Brain microvascular endothelial cell (primary cell): ENCODE measurements at regions not wholly inside any gene's neighbourhood (a gene's known extent, or its start where the extent isn't known, plus 50 kb on each side); places are given as distances from the start of the nearest gene placed in this dataset.

Experiments used
- DNase-seq: peaks from one replicate; pipeline ENCODE4 v3.0.0-alpha.2; 2020
- H3K27ac ChIP-seq: fragments of 250-450 bp; sonication (Bioruptor Pico); 2 replicates; pipeline ENCODE4 v1.5.1; 2020; ENCODE audit warnings: mild to moderate bottlenecking, moderate library complexity
- H3K27me3 ChIP-seq: fragments of 250-450 bp; sonication (Bioruptor Pico); replicated peaks from 2 replicates; pipeline ENCODE4 v1.5.1; 2020; ENCODE audit warnings: mild to moderate bottlenecking
- H3K36me3 ChIP-seq: fragments of 250-450 bp; sonication (Bioruptor Pico); replicated peaks from 2 replicates; pipeline ENCODE4 v1.5.1; 2020; ENCODE audit warnings: mild to moderate bottlenecking
- H3K4me3 ChIP-seq: 2 replicates; pipeline ENCODE4 v1.5.1; 2011; ENCODE audit warnings: low read depth, mild to moderate bottlenecking, control low read depth, low read length, moderate library complexity
- in situ Hi-C: cut with HindIII; loops from 2 replicates; pipeline ENCODE4 v1.10.0; 2017; ENCODE audit warnings: low sequenced_read_pairs, low pct_ligation_motif_present
- TF ChIP-seq, protein P1 (sequence below): IDR thresholded peaks from 2 replicates; pipeline ENCODE4 v1.5.1; 2011; ENCODE audit warnings: low read depth, mild to moderate bottlenecking, moderate library complexity, low read length, control low read depth, inconsistent platforms; ENCODE audit errors: missing control alignments

DNA sequence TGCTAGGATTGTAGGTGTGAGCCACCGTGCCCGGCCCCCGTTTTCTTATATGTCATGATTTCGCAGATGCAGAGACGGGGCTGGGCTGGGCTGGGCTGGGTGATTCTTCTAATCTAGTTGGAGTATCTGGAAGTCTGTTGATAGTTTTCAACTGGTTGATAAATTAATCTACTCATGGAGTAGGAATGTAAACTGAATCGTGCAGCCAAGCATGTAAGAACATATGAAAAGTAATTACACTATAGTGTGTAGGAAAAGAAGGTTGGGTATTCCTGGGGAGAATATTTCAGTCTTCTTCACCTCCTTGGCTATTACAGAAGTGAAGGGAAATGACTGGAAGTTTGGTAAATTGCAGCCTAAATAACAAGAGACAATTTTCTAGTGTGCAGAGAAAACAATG lies 82.6 kb upstream of the MAGI1 start:
- H3K36me3 ChIP-seq: no peaks in the 10 kb centered on the region
- no peaks in the 10 kb centered on the region for H3K27me3 ChIP-seq
- DNase-seq: no peak
- H3K4me3 ChIP-seq: no peak overlapping the region
- in situ Hi-C loops: no loop called here
- TF ChIP-seq, protein P1, sequence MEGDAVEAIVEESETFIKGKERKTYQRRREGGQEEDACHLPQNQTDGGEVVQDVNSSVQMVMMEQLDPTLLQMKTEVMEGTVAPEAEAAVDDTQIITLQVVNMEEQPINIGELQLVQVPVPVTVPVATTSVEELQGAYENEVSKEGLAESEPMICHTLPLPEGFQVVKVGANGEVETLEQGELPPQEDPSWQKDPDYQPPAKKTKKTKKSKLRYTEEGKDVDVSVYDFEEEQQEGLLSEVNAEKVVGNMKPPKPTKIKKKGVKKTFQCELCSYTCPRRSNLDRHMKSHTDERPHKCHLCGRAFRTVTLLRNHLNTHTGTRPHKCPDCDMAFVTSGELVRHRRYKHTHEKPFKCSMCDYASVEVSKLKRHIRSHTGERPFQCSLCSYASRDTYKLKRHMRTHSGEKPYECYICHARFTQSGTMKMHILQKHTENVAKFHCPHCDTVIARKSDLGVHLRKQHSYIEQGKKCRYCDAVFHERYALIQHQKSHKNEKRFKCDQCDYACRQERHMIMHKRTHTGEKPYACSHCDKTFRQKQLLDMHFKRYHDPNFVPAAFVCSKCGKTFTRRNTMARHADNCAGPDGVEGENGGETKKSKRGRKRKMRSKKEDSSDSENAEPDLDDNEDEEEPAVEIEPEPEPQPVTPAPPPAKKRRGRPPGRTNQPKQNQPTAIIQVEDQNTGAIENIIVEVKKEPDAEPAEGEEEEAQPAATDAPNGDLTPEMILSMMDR: no peak
- no peak overlapping the region for H3K27ac ChIP-seq

DNA sequence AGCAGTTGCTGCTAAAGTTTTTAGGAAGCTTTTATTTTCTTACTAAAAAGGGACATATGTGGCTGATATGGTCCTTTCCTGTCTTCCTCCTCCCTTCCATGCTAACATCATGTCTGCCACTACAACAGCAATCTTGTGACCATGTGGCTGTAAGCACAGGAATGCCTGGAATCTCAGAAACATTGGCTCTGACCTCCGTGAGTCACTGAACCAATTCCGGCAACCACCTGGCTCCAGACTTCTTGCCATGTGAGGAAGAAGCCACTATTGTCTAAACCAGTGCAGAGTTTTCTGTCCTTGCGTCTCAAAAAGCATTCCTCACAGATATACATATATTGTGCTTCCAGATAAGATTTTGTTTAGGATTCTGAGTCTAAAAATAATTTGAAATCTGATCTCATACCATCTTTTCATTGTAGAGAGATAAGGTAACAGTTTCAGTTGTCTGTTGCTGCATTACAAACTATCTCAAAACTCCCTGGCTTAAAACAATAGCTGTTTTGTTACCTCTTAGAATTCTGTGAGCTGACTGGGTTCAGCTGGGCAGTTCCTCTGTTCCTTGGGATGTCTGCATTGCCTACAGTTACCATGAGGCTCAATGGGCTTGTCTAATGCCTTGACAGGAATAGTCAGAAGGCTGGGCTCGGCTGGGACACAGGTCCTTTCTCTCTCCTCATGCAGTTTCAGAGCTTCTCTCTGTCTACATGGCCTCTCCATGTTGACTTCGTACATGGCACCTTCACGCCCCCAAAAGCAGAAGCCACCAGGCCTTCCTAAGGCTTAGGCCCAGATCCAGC lies 77.3 kb upstream of the MAGI1 start:
- in situ Hi-C loops: no loop called here
- Histone ChIP-seq H3K27ac (peak overlapping the region; percentile 72), H3K4me3 (no peak overlapping the region), H3K36me3 (no peaks in the 10 kb centered on the region), H3K27me3 (no peaks in the 10 kb centered on the region)
- TF ChIP-seq, protein P1: no peak
- peak; percentile 96 for DNase-seq

DNA sequence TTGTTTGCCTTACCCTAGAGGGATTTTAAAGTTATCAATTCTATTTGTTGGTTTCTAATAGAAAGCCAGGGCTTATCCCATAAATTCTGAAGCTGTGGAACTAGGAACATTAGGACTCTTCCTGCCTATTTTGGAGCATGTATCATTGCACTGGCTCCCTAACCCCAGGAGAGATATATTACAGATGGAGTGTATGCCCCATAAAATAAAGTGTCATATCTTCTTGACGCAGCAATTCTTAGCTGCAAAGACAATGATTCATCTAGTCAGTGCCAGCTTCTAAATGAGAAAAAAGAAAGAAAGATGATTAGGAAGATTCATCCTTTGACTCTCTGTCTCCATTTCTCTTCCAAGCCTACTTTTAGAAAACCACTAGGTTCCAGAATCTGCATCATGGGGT lies 74.8 kb upstream of the MAGI1 start:
- H3K27me3 ChIP-seq: no peaks in the 10 kb centered on the region
- H3K27ac ChIP-seq: no peak overlapping the region
- H3K36me3 ChIP-seq: no peaks in the 10 kb centered on the region
- H3K4me3 ChIP-seq: no peak overlapping the region
- in situ Hi-C loops: no loop called here
- TF ChIP-seq, protein P1: no peak
- no peak for DNase-seq

DNA sequence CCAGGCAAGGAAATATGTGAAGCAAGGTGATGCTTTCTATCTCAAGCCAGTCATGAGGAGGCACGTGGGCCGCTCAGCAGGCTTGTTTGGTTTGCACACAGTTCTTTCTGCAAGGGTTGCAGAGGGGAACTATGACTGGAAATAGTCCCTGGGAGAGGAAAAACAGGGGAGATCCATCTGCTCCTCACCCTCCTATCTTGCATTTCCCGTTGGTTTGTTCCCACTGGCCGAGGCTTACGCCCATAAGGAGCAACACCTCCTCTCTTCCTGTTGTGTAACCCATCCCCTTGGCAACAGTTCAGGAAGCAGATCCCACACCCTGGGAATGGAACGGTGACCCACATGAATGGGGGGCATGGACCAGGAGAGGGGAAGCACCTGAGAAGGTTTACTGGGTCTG lies 72.1 kb upstream of the MAGI1 start:
- H3K36me3 ChIP-seq: no peaks in the 10 kb centered on the region
- no peaks in the 10 kb centered on the region for H3K27me3 ChIP-seq
- no peak overlapping the region for H3K27ac ChIP-seq
- in situ Hi-C loops: no loop called here
- no peak overlapping the region for H3K4me3 ChIP-seq
- peak; percentile 35 for DNase-seq
- TF ChIP-seq, protein P1: no peak

DNA sequence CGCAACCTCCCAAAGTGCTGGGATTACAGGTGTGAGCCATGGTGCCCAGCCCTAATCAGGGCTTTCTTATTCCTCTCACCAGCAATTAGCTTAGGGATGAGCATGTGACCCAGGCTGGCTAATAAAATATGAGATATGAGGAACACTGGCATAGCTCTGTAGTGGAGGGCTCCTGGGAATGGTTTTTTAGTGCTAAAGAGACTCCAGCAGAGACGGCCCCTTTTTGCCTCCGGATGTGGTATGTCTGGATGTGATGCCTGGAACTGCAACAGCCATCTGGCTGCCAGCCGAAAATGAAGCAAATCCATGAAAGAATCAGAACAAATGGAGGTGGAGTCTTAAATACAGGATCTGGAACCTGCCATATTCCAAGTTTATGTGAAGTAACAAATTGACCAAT lies 69.1 kb upstream of the MAGI1 start:
- in situ Hi-C loops: no loop called here
- H3K4me3 ChIP-seq: no peak overlapping the region
- no peaks in the 10 kb centered on the region for H3K27me3 ChIP-seq
- no peak overlapping the region for H3K27ac ChIP-seq
- TF ChIP-seq, protein P1: no peak
- H3K36me3 ChIP-seq: no peaks in the 10 kb centered on the region
- peak; percentile 78 for DNase-seq

DNA sequence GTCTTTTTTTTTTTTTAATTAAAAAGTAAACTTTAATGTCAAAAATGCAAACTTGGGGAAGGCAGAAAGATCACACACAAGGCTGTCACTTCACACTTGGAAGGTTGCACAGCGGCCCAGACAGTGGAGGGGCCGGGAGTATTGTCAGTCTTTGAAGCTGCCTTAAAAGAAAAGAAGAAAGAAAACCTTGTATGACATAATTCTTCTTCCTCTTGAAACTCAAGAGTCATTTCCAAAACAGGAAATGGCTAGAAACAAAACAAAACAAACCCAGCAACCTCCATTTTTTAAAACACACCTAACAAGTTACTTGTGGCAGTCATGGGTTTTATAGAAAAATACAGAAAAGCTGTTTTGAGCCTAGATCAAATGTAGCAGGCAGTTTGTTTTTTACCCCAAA lies 68.1 kb upstream of the MAGI1 start:
- Histone ChIP-seq H3K4me3 (no peak overlapping the region), H3K27ac (no peak overlapping the region), H3K27me3 (no peaks in the 10 kb centered on the region), H3K36me3 (no peaks in the 10 kb centered on the region)
- no peak for DNase-seq
- in situ Hi-C loops: no loop called here
- TF ChIP-seq, protein P1: no peak
